H1 (cell line): ENCODE measurements at regions not wholly inside any gene's neighbourhood (a gene's known extent, or its start where the extent isn't known, plus 50 kb on each side); places are given as distances from the start of the nearest gene placed in this dataset.

ENCODE experiments used
- CTCF ChIA-PET: fragments of 300-600 bp; sonication (Branson Sonifier 250); formaldehyde crosslinking; loops from one replicate; lab custom pipeline; 2021; ENCODE audit not compliant: partially characterized antibody; lab: Charles Lee
- POLR2A ChIA-PET: fragments of 300-600 bp; sonication (Branson Sonifier 250); formaldehyde crosslinking; loops from one replicate; lab custom pipeline; 2021; ENCODE audit warnings: inconsistent platforms; ENCODE audit not compliant: partially characterized antibody; lab: Charles Lee
- DNase-seq, 2 experiments: peaks; one replicate each; pipeline versions ENCODE4 v3.0.0 to v3.0.0-alpha.2; 2010 to 2022; ENCODE audit warnings: low spot score in 2 of 2, low read depth in 1 of 2, mixed read lengths in 1 of 2
- FAIRE-seq: peaks from 2 replicates; lab custom pipeline; 2011; peaks lifted over from hg19 to GRCh38; lab: Jason Lieb, UNC
- H2AFZ ChIP-seq: 2 replicates; pipeline ENCODE4 v1.8.1; 2012; ENCODE audit warnings: low read length, inconsistent platforms
- H2AK5ac ChIP-seq: 2 replicates; pipeline ENCODE4 v1.6.1; 2013; ENCODE audit warnings: low read depth, low read length
- H2BK120ac ChIP-seq: replicated peaks from 2 replicates; pipeline ENCODE3; 2013; ENCODE audit warnings: low read depth, low read length, inconsistent platforms
- H2BK12ac ChIP-seq: 2 replicates; pipeline ENCODE4 v1.6.1; 2013; ENCODE audit warnings: low read depth, low read length
- H2BK15ac ChIP-seq: 2 replicates; pipeline ENCODE4 v1.6.1; 2013; ENCODE audit warnings: low read length
- H2BK20ac ChIP-seq: 2 replicates; pipeline ENCODE4 v1.6.1; 2013; ENCODE audit warnings: low read length
- H2BK5ac ChIP-seq: 2 replicates; pipeline ENCODE4 v1.6.1; 2013; ENCODE audit warnings: low read depth, low read length
- H3K14ac ChIP-seq: 2 replicates; pipeline ENCODE4 v1.6.1; 2013; ENCODE audit warnings: inconsistent platforms; ENCODE audit not compliant: insufficient read length
- H3K18ac ChIP-seq: 2 replicates; pipeline ENCODE4 v1.6.1; 2013; ENCODE audit warnings: low read length; ENCODE audit errors: extremely low read depth
- H3K23ac ChIP-seq: 2 replicates; pipeline ENCODE4 v1.6.1; 2013; ENCODE audit warnings: inconsistent platforms; ENCODE audit not compliant: insufficient read length
- H3K23me2 ChIP-seq: 2 replicates; pipeline ENCODE4 v1.6.1; 2013; ENCODE audit warnings: low read depth, low read length
- H3K27ac ChIP-seq: 2 replicates; pipeline ENCODE4 v1.6.1; 2011; ENCODE audit warnings: low read depth, low read length, inconsistent platforms
- H3K27me3 ChIP-seq, 4 experiments: replicated peaks in 1 of 4; 1 replicate in 1 of 4; 2 replicates in 3 of 4; pipeline versions ENCODE4 v1.6.1 to v1.8.1; 2011 to 2013; ENCODE audit warnings: low read length in 3 of 4, mild to moderate bottlenecking in 3 of 4, inconsistent platforms in 2 of 4, mixed read lengths in 2 of 4, moderate library complexity in 1 of 4; ENCODE audit not compliant: control insufficient read depth in 3 of 4, insufficient read depth in 3 of 4; ENCODE audit errors: extremely low read depth in 1 of 4
- H3K36me3 ChIP-seq, 4 experiments: 2 replicates each; pipeline versions ENCODE4 v1.6.1 to v1.8.1; 2011 to 2013; ENCODE audit warnings: mild to moderate bottlenecking in 4 of 4, low read length in 3 of 4, moderate library complexity in 2 of 4, control low read depth in 1 of 4, inconsistent platforms in 1 of 4; ENCODE audit not compliant: insufficient read depth in 4 of 4, control insufficient read depth in 2 of 4
- H3K4ac ChIP-seq: replicated peaks from 2 replicates; pipeline ENCODE3; 2013; ENCODE audit warnings: low read length, low read depth, mixed read lengths, inconsistent platforms; ENCODE audit not compliant: insufficient read length
- H3K4me1 ChIP-seq, 4 experiments: replicated peaks in 1 of 4; 1 replicate in 1 of 4; 2 replicates in 3 of 4; pipeline versions ENCODE4 v1.6.1 to v1.8.1; 2011 to 2013; ENCODE audit warnings: low read length in 3 of 4, inconsistent platforms in 2 of 4, mixed read lengths in 1 of 4; ENCODE audit not compliant: insufficient read depth in 4 of 4, control insufficient read depth in 3 of 4
- H3K4me2 ChIP-seq, 2 experiments: 2 replicates each; pipeline versions ENCODE4 v1.6.1 to v1.8.1; 2011 to 2013; ENCODE audit warnings: low read depth in 2 of 2, low read length in 2 of 2, control low read depth in 1 of 2, inconsistent platforms in 1 of 2, mild to moderate bottlenecking in 1 of 2; ENCODE audit not compliant: insufficient read depth in 1 of 2
- H3K4me3 ChIP-seq, 4 experiments: fragments of 200-600, 300-600 bp in 1 of 4; sonication (generic), shearing (Covaris generic), sonication (Bioruptor Twin) in 1 of 4; 2 replicates each; pipeline versions ENCODE4 v1.5.1 to v1.8.1; 2011 to 2016; ENCODE audit warnings: low read length in 4 of 4, low read depth in 3 of 4, control low read depth in 2 of 4, inconsistent platforms in 2 of 4, mild to moderate bottlenecking in 2 of 4, mixed read lengths in 1 of 4, moderate library complexity in 1 of 4; ENCODE audit not compliant: insufficient read depth in 2 of 4; ENCODE audit errors: extremely low read depth in 1 of 4
- H3K56ac ChIP-seq: replicated peaks from 2 replicates; pipeline ENCODE3; 2013; ENCODE audit warnings: low read depth, mild to moderate bottlenecking, mixed read lengths, low read length, inconsistent platforms; ENCODE audit not compliant: insufficient read length
- H3K79me1 ChIP-seq: 2 replicates; pipeline ENCODE4 v1.6.1; 2013; ENCODE audit warnings: low read depth, low read length, control low read depth
- H3K79me2 ChIP-seq, 2 experiments: 2 replicates each; pipeline versions ENCODE4 v1.6.1 to v1.8.1; 2012 to 2013; ENCODE audit warnings: low read length in 2 of 2, mild to moderate bottlenecking in 2 of 2, inconsistent platforms in 1 of 2; ENCODE audit not compliant: insufficient read depth in 2 of 2, control insufficient read depth in 1 of 2
- H3K9ac ChIP-seq, 4 experiments: replicated peaks in 1 of 4; 1 replicate in 1 of 4; 2 replicates in 3 of 4; pipeline versions ENCODE4 v1.6.1 to v1.8.1; 2011 to 2013; ENCODE audit warnings: low read depth in 3 of 4, low read length in 3 of 4, control low read depth in 2 of 4, mild to moderate bottlenecking in 2 of 4, moderate library complexity in 2 of 4, inconsistent platforms in 1 of 4; ENCODE audit errors: extremely low read depth in 1 of 4
- H3K9me3 ChIP-seq, 2 experiments: 2 replicates each; pipeline versions ENCODE4 v1.6.1 to v1.8.1; 2012 to 2013; ENCODE audit warnings: mild to moderate bottlenecking in 2 of 2, moderate library complexity in 2 of 2, control low read depth in 1 of 2, inconsistent platforms in 1 of 2, low read depth in 1 of 2, low read length in 1 of 2, mixed read lengths in 1 of 2; ENCODE audit not compliant: insufficient read depth in 2 of 2
- H4K20me1 ChIP-seq, 2 experiments: replicated peaks in 1 of 2; 2 replicates each; pipeline versions ENCODE3 to v1.8.1; 2011 to 2013; ENCODE audit warnings: inconsistent platforms in 2 of 2, low read length in 2 of 2, mild to moderate bottlenecking in 1 of 2; ENCODE audit not compliant: insufficient read depth in 2 of 2, control insufficient read depth in 1 of 2
- H4K5ac ChIP-seq: 2 replicates; pipeline ENCODE4 v1.6.1; 2013; ENCODE audit warnings: low read length, low read depth, mixed read lengths, inconsistent platforms; ENCODE audit not compliant: insufficient read length
- H4K8ac ChIP-seq: 2 replicates; pipeline ENCODE4 v1.8.0; 2013; ENCODE audit warnings: mild to moderate bottlenecking, moderate library complexity, low read length, inconsistent platforms; ENCODE audit not compliant: insufficient read depth; ENCODE audit errors: extremely low read depth
- H4K91ac ChIP-seq: replicated peaks from 2 replicates; pipeline ENCODE3; 2013; ENCODE audit warnings: low read length, mixed read lengths, inconsistent platforms; ENCODE audit not compliant: insufficient read length
- BCL11A ChIP-seq, 2 experiments: IDR thresholded peaks; one replicate each; pipeline ENCODE4 v1.6.1; 2011; ENCODE audit warnings: low read depth in 2 of 2, low read length in 2 of 2, mild to moderate bottlenecking in 2 of 2
- CTCF ChIP-seq, 3 experiments: IDR thresholded peaks; 1 replicate in 2 of 3; 2 replicates in 1 of 3; pipeline versions ENCODE4 v1.5.1 to v1.6.1; 2011; ENCODE audit warnings: low read length in 3 of 3, mild to moderate bottlenecking in 3 of 3, inconsistent platforms in 2 of 3, low read depth in 1 of 3, moderate library complexity in 1 of 3; ENCODE audit not compliant: insufficient read depth in 1 of 3; ENCODE audit errors: control extremely low read depth in 1 of 3
- FOSL1 ChIP-seq: IDR thresholded peaks from 2 replicates; pipeline ENCODE4 v1.6.1; 2011; ENCODE audit warnings: mild to moderate bottlenecking, low read depth, low read length, moderate library complexity; ENCODE audit not compliant: insufficient read depth
- GABPA ChIP-seq: IDR thresholded peaks from 2 replicates; pipeline ENCODE4 v1.6.1; 2011; ENCODE audit warnings: mild to moderate bottlenecking, low read length, moderate library complexity, borderline replicate concordance; ENCODE audit not compliant: insufficient read depth
- KDM1A ChIP-seq: fragments of 200-600, 300-600 bp; sonication (generic); IDR thresholded peaks from 2 replicates; pipeline ENCODE4 v1.7.1; 2016; ENCODE audit warnings: mild to moderate bottlenecking, low read length, borderline replicate concordance
- MAX ChIP-seq: IDR thresholded peaks from 2 replicates; pipeline ENCODE4 v1.6.1; 2012; ENCODE audit warnings: inconsistent platforms
- NRF1 ChIP-seq: IDR thresholded peaks from 2 replicates; pipeline ENCODE4 v1.6.1; 2011; ENCODE audit warnings: mild to moderate bottlenecking, low read depth, low read length, improper control_type of control experiment
- RBBP5 ChIP-seq: IDR thresholded peaks from 2 replicates; pipeline ENCODE4 v1.7.1; 2012; ENCODE audit warnings: low read depth, mild to moderate bottlenecking, inconsistent platforms, low read length, moderate library complexity, borderline replicate concordance
- RFX5 ChIP-seq: IDR thresholded peaks from 2 replicates; pipeline ENCODE4 v1.6.1; 2011; ENCODE audit warnings: low read depth, low read length, improper control_type of control experiment, borderline replicate concordance
- SIRT6 ChIP-seq: IDR thresholded peaks from one replicate; pipeline ENCODE4 v1.7.1; 2012; ENCODE audit warnings: low read length, inconsistent platforms
- USF2 ChIP-seq: IDR thresholded peaks from 2 replicates; pipeline ENCODE4 v1.6.1; 2011; ENCODE audit warnings: low read length, improper control_type of control experiment
- WGBS, 2 experiments: shearing (Covaris generic) in 1 of 2; methylation state at CpG; one replicate each; pipeline versions ENCODE4 v1.1.6 to v1.1.7; 2013 to 2015; ENCODE audit warnings: low lambda C conversion rate in 2 of 2, mixed read lengths in 2 of 2, inconsistent platforms in 1 of 2, low coverage in 1 of 2, missing lambda C conversion rate in 1 of 2; ENCODE audit not compliant: insufficient replicate concordance in 2 of 2, insufficient coverage in 1 of 2, insufficient read length in 1 of 2; ENCODE audit errors: extremely low coverage in 1 of 2, missing lambda C conversion rate in 1 of 2; 5-methylcytosine and 5-hydroxymethylcytosine counted together

- WGBS, 2 experiments = 88% methylated on average over 2 of the region's 2 CpGs; no CpG with 5 or more reads in 1 of the 2 experiments
- FAIRE-seq = no peak
- Histone ChIP-seq H3K4me1 (no peaks in the 10 kb centered on the region), H3K4ac (no peak overlapping the region), H4K91ac (no peak overlapping the region), H4K20me1 (no peaks in the 10 kb centered on the region), H3K27ac (no peak overlapping the region), H3K23me2 (no peaks in the 10 kb centered on the region), H3K36me3 (no peaks in the 10 kb centered on the region), H2BK12ac (no peak overlapping the region), H2AFZ (no peak overlapping the region), H2BK20ac (no peak overlapping the region), H3K18ac (no peak overlapping the region), H2BK120ac (no peak overlapping the region), H2AK5ac (no peak overlapping the region), H3K56ac (no peak overlapping the region), H3K23ac (no peak overlapping the region), H3K4me2 (no peak overlapping the region), H3K4me3 (no peak overlapping the region), H3K9me3 (no peaks in the 10 kb centered on the region), H4K8ac (no peak overlapping the region), H3K27me3 (no peaks in the 10 kb centered on the region), H2BK15ac (no peak overlapping the region), H3K79me2 (no peaks in the 10 kb centered on the region), H2BK5ac (no peak overlapping the region), H3K9ac (no peak overlapping the region), H3K14ac (no peak overlapping the region), H3K79me1 (no peaks in the 10 kb centered on the region), H4K5ac (no peak overlapping the region)
- CTCF ChIA-PET = no interaction called here
- POLR2A ChIA-PET = no interaction called here
- no peak for DNase-seq
- TF ChIP-seq MAX (no peak), RFX5 (no peak), SIRT6 (no peak), GABPA (no peak), FOSL1 (no peak), KDM1A (no peak), RBBP5 (no peak), BCL11A (IDR thresholded peaks at IDR 0.05; ENCODE audit: low read depth in 2 of 2, low read length in 2 of 2) (no peak), NRF1 (no peak), USF2 (no peak), CTCF (IDR thresholded peaks at IDR 0.05; ENCODE audit: control extremely low read depth in 1 of 3, insufficient read depth in 1 of 3, low read depth in 1 of 3, low read length in 3 of 3) (no peak)
Observed at GRCh38 chr9:13532407-13532806, 252.9 kb upstream of the MPDZ start.
